ENCODE measurements at regions not wholly inside any gene's neighbourhood (a gene's known extent, or its start where the extent isn't known, plus 50 kb on each side); places are given as distances from the start of the nearest gene placed in this dataset.

DNA sequence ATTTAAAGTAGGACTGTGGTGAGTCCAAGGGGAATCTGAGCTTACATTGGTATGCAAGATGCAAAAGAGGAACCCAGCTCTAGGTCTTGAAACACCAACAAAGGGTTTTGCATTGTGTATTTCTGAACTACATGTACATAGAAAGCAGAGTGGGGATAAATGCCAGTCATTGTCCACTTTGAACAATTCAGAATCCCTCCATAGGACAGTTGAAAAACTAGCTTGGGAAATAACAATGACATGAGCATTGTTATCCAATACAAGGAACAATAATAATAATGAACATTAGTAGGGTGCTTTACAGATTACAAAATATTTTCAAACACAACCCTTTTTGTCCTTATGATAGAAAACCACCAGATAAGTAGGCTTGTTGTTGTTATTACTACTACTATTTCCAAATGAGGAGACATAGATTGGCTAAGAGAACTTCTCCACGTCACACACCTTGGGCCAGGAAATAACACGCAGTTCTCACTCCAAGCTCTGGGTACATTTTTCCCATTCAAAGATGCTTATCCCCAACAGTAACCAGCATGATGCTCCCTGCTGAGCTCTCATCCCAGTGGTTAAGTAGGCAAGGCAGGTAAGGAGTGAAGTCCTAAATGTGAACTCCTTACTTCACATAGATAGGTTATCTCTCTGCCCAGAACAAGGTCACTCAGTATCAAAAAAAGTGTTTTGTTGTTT lies 51.7 kb upstream of the RASSF8 start:
- TF ChIP-seq, protein P1, sequence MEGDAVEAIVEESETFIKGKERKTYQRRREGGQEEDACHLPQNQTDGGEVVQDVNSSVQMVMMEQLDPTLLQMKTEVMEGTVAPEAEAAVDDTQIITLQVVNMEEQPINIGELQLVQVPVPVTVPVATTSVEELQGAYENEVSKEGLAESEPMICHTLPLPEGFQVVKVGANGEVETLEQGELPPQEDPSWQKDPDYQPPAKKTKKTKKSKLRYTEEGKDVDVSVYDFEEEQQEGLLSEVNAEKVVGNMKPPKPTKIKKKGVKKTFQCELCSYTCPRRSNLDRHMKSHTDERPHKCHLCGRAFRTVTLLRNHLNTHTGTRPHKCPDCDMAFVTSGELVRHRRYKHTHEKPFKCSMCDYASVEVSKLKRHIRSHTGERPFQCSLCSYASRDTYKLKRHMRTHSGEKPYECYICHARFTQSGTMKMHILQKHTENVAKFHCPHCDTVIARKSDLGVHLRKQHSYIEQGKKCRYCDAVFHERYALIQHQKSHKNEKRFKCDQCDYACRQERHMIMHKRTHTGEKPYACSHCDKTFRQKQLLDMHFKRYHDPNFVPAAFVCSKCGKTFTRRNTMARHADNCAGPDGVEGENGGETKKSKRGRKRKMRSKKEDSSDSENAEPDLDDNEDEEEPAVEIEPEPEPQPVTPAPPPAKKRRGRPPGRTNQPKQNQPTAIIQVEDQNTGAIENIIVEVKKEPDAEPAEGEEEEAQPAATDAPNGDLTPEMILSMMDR (IDR thresholded peaks at IDR 0.05), result no peak
- Mint-ChIP-seq H3K36me3 (ENCODE audit: low read depth) (no peaks in the 10 kb centered on the region), H3K27ac (no peak overlapping the region), H3K4me3 (no peak overlapping the region), H3K4me1 (no peaks in the 10 kb centered on the region), H3K27me3 (ENCODE audit: low read depth, poor library complexity) (peaks cover 3% of the 10 kb centered on the region), H3K9me3 (peaks cover 4% of the 10 kb centered on the region)
- no peak for DNase-seq

Measured in nephron progenitor cell (in vitro differentiated cells).